ENCODE measurements at regions not wholly inside any gene's neighbourhood (a gene's known extent, or its start where the extent isn't known, plus 50 kb on each side); places are given as distances from the start of the nearest gene placed in this dataset.

- H3K4me3 ChIP-seq (ENCODE audit: low read length) = no peak overlapping the region
- intact Hi-C loops (cut with micrococcal nuclease) = no loop called here
- Mint-ChIP-seq H3K4me3 (no peak overlapping the region), H3K9me3 (no peaks in the 10 kb centered on the region), H3K27ac (no peak overlapping the region), H3K36me3 (no peaks in the 10 kb centered on the region), H3K27me3 (ENCODE audit: low read depth in 2 of 2) (no peaks in the 10 kb centered on the region), H3K4me1 (no peaks in the 10 kb centered on the region)
- H3K4me1 ChIP-seq (ENCODE audit: control insufficient read depth, insufficient read depth, low read length) = no peaks in the 10 kb centered on the region
- DNase-seq = no peak
- WGBS (ENCODE audit: insufficient coverage) = 21% methylated on average over 3 of the region's 4 CpGs
- H3K27ac ChIP-seq (ENCODE audit: low read length) = no peak overlapping the region
- H3K27me3 ChIP-seq (ENCODE audit: control insufficient read depth, insufficient read depth, low read length) = no peaks in the 10 kb centered on the region
- TF ChIP-seq CTCF (IDR thresholded peaks at IDR 0.05) = no peak
- no peak for ATAC-seq
- H3K36me3 ChIP-seq (ENCODE audit: control insufficient read depth, insufficient read depth, low read length) = no peaks in the 10 kb centered on the region
- no peaks in the 10 kb centered on the region for H3K9me3 ChIP-seq (ENCODE audit: control insufficient read depth, insufficient read depth, low read length)
Observed at GRCh38 chr6:21771626-21772320, 178.2 kb downstream of the SOX4 start.

- Mint-ChIP-seq H3K9me3 (no peaks in the 10 kb centered on the region), H3K27ac (no peak overlapping the region), H3K36me3 (no peaks in the 10 kb centered on the region), H3K4me3 (no peak overlapping the region), H3K4me1 (no peaks in the 10 kb centered on the region), H3K27me3 (ENCODE audit: low read depth in 2 of 2) (no peaks in the 10 kb centered on the region)
- Histone ChIP-seq H3K4me1 (ENCODE audit: control insufficient read depth, insufficient read depth, low read length) (no peaks in the 10 kb centered on the region), H3K27ac (ENCODE audit: low read length) (no peak overlapping the region), H3K36me3 (ENCODE audit: control insufficient read depth, insufficient read depth, low read length) (no peaks in the 10 kb centered on the region), H3K4me3 (ENCODE audit: low read length) (no peak overlapping the region), H3K9me3 (ENCODE audit: control insufficient read depth, insufficient read depth, low read length) (no peaks in the 10 kb centered on the region), H3K27me3 (ENCODE audit: control insufficient read depth, insufficient read depth, low read length) (no peaks in the 10 kb centered on the region)
- DNase-seq (no peak), ATAC-seq (no peak)
- no peak for TF ChIP-seq CTCF (IDR thresholded peaks at IDR 0.05)
- intact Hi-C loops (cut with micrococcal nuclease) = no loop called here
Observed at GRCh38 chr6:21772477-21772876, 178.9 kb downstream of the SOX4 start.

GRCh38 chr6:21772884-21773575 is 179.5 kb downstream of the SOX4 start:
- Histone ChIP-seq H3K27me3 (ENCODE audit: control insufficient read depth, insufficient read depth, low read length) (no peaks in the 10 kb centered on the region), H3K4me3 (ENCODE audit: low read length) (no peak overlapping the region), H3K36me3 (ENCODE audit: control insufficient read depth, insufficient read depth, low read length) (no peaks in the 10 kb centered on the region), H3K27ac (ENCODE audit: low read length) (no peak overlapping the region), H3K9me3 (ENCODE audit: control insufficient read depth, insufficient read depth, low read length) (no peaks in the 10 kb centered on the region), H3K4me1 (ENCODE audit: control insufficient read depth, insufficient read depth, low read length) (no peaks in the 10 kb centered on the region)
- Mint-ChIP-seq H3K9me3 (no peaks in the 10 kb centered on the region), H3K4me1 (no peaks in the 10 kb centered on the region), H3K27ac (no peak overlapping the region), H3K27me3 (ENCODE audit: low read depth in 2 of 2) (no peaks in the 10 kb centered on the region), H3K36me3 (no peaks in the 10 kb centered on the region), H3K4me3 (no peak overlapping the region)
- 82% methylated on average over 9 of the region's 9 CpGs for WGBS (ENCODE audit: insufficient coverage)
- DNase-seq (no peak), ATAC-seq (no peak)
- intact Hi-C loops (cut with micrococcal nuclease) = no loop called here
- no peak for TF ChIP-seq CTCF (IDR thresholded peaks at IDR 0.05)

- Histone ChIP-seq H3K27ac (ENCODE audit: low read length) (no peak overlapping the region), H3K27me3 (ENCODE audit: control insufficient read depth, insufficient read depth, low read length) (no peaks in the 10 kb centered on the region), H3K9me3 (ENCODE audit: control insufficient read depth, insufficient read depth, low read length) (no peaks in the 10 kb centered on the region), H3K4me1 (ENCODE audit: control insufficient read depth, insufficient read depth, low read length) (no peaks in the 10 kb centered on the region), H3K36me3 (ENCODE audit: control insufficient read depth, insufficient read depth, low read length) (no peaks in the 10 kb centered on the region), H3K4me3 (ENCODE audit: low read length) (no peak overlapping the region)
- intact Hi-C loops (cut with micrococcal nuclease) = no loop called here
- Mint-ChIP-seq H3K9me3 (no peaks in the 10 kb centered on the region), H3K4me3 (no peak overlapping the region), H3K36me3 (no peaks in the 10 kb centered on the region), H3K27ac (no peak overlapping the region), H3K27me3 (ENCODE audit: low read depth in 2 of 2) (no peaks in the 10 kb centered on the region), H3K4me1 (no peaks in the 10 kb centered on the region)
- ATAC-seq (no peak), DNase-seq (no peak)
- no peak for TF ChIP-seq CTCF (IDR thresholded peaks at IDR 0.05)
- 95% methylated on average over 6 of the region's 6 CpGs for WGBS (ENCODE audit: insufficient coverage)
Observed at GRCh38 chr6:21773576-21773968, 180.0 kb downstream of the SOX4 start.
